Breast epithelium (tissue), 4 donors: ENCODE measurements at regions not wholly inside any gene's neighbourhood (a gene's known extent, or its start where the extent isn't known, plus 50 kb on each side); places are given as distances from the start of the nearest gene placed in this dataset.

ENCODE experiments used
- DNase-seq, 2 donors: peaks; one replicate each; pipeline ENCODE4 v3.0.0-alpha.2; 2019; ENCODE audit warnings: low spot score in 2 of 2
- H3K27ac ChIP-seq, 2 donors: fragments of 200-600 bp; sonication (generic) in 1 of 2; one replicate each; pipeline ENCODE4 v1.5.1; 2016 to 2019; ENCODE audit warnings: mild to moderate bottlenecking in 1 of 2
- H3K27me3 ChIP-seq, 2 donors: fragments of 200-600 bp; sonication (generic) in 1 of 2; one replicate each; pipeline versions ENCODE4 v1.5.1 to v1.6.0; 2017 to 2019; ENCODE audit warnings: control low read depth in 1 of 2, mild to moderate bottlenecking in 1 of 2
- H3K36me3 ChIP-seq: fragments of 200-600 bp; one replicate; pipeline ENCODE4 v1.5.1; 2019
- H3K4me1 ChIP-seq, 2 donors: fragments of 200-600 bp; sonication (generic); one replicate each; pipeline ENCODE4 v1.5.1; 2016 to 2019; ENCODE audit warnings: control low read depth in 1 of 2
- H3K4me3 ChIP-seq, 3 donors: fragments of 200-600 bp; sonication (generic); 1 replicate in 2 of 3; 2 replicates in 1 of 3; pipeline ENCODE4 v1.5.1; 2016 to 2019; ENCODE audit warnings: mild to moderate bottlenecking in 3 of 3, moderate library complexity in 2 of 3
- H3K9me3 ChIP-seq, 2 donors: fragments of 200-600 bp; sonication (generic) in 1 of 2; one replicate each; pipeline ENCODE4 v1.5.1; 2016 to 2019; ENCODE audit warnings: control low read depth in 1 of 2
- POLR2A ChIP-seq: fragments of 450-650 bp; IDR thresholded peaks from one replicate; pipeline ENCODE4 v1.6.1; 2016; ENCODE audit warnings: antibody characterized with exemption, mild to moderate bottlenecking, moderate library complexity
- POLR2AphosphoS5 ChIP-seq, 3 donors: sonication (generic); formaldehyde crosslinking; IDR thresholded peaks; one replicate each; pipeline ENCODE4 v1.6.1; 2017; ENCODE audit warnings: antibody characterized with exemption in 3 of 3
- intact Hi-C: fragments of 100-400 bp; cut with DNase I; formaldehyde crosslinking; loops from one replicate; pipeline ENCODE4 v1.15.1; 2023; ENCODE audit warnings: low total_unique reads
- TF ChIP-seq, protein P1 (sequence below), 3 donors: fragments of 450-650 bp; IDR thresholded peaks; one replicate each; pipeline ENCODE4 v1.5.1; 2016 to 2017; ENCODE audit warnings: antibody characterized with exemption in 3 of 3, mild to moderate bottlenecking in 3 of 3, moderate library complexity in 3 of 3

DNA sequence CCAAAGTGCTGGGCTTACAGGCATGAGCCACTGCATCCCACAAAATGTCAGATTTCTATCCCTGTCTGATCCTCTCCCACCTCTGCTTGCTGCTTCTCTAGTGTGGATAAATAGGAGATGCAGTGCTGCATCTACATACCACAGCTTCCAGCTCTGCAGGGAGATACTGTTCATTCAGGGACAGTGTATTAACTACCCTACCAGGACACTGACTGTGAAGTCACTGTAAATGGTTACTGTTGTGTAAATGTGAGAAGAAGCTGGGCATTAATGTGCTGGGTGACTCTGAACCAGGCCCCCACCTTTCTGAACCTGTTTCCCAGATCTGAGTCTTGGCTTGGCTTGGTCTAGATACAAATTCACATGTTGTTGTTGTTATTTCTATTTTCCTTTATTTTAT, 488.6 kb upstream of the SULF2 start:
- Histone ChIP-seq H3K9me3 (no peaks in the 10 kb centered on the region), H3K4me1 (no peaks in the 10 kb centered on the region), H3K4me3 (no peak overlapping the region), H3K36me3 (no peaks in the 10 kb centered on the region), H3K27me3 (no peaks in the 10 kb centered on the region), H3K27ac (no peak overlapping the region)
- intact Hi-C loops = no loop called here
- TF ChIP-seq POLR2A (no peak), POLR2AphosphoS5 (IDR thresholded peaks at IDR 0.05) (no peak)
- TF ChIP-seq, protein P1, sequence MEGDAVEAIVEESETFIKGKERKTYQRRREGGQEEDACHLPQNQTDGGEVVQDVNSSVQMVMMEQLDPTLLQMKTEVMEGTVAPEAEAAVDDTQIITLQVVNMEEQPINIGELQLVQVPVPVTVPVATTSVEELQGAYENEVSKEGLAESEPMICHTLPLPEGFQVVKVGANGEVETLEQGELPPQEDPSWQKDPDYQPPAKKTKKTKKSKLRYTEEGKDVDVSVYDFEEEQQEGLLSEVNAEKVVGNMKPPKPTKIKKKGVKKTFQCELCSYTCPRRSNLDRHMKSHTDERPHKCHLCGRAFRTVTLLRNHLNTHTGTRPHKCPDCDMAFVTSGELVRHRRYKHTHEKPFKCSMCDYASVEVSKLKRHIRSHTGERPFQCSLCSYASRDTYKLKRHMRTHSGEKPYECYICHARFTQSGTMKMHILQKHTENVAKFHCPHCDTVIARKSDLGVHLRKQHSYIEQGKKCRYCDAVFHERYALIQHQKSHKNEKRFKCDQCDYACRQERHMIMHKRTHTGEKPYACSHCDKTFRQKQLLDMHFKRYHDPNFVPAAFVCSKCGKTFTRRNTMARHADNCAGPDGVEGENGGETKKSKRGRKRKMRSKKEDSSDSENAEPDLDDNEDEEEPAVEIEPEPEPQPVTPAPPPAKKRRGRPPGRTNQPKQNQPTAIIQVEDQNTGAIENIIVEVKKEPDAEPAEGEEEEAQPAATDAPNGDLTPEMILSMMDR (IDR thresholded peaks at IDR 0.05) = no peak
- no peak for DNase-seq

DNA sequence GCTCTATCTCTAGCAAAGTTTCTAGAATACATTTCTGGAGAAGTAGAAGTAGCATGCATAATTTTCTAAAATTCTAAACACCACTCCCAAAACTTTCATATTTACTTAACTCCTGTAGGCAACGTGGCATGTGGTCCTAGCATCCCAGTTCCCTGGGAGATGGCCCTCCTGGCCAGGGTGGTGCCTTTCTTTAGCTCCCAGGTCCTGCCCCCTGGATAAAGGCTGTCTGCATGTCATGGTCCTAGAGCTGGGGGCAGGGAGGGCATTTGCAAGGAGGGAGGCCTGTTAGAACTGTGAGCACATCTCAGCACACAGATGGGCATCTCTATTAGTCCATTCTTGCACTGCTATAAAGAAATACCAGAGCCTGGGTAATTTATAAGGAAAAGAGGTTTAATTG, 485.6 kb upstream of the SULF2 start:
- Histone ChIP-seq H3K27me3 (no peaks in the 10 kb centered on the region), H3K4me1 (no peaks in the 10 kb centered on the region), H3K36me3 (no peaks in the 10 kb centered on the region), H3K9me3 (no peaks in the 10 kb centered on the region), H3K4me3 (no peak overlapping the region), H3K27ac (no peak overlapping the region)
- intact Hi-C loops = no loop called here
- TF ChIP-seq, protein P1 (IDR thresholded peaks at IDR 0.05) = no peak
- no peak for DNase-seq

DNA sequence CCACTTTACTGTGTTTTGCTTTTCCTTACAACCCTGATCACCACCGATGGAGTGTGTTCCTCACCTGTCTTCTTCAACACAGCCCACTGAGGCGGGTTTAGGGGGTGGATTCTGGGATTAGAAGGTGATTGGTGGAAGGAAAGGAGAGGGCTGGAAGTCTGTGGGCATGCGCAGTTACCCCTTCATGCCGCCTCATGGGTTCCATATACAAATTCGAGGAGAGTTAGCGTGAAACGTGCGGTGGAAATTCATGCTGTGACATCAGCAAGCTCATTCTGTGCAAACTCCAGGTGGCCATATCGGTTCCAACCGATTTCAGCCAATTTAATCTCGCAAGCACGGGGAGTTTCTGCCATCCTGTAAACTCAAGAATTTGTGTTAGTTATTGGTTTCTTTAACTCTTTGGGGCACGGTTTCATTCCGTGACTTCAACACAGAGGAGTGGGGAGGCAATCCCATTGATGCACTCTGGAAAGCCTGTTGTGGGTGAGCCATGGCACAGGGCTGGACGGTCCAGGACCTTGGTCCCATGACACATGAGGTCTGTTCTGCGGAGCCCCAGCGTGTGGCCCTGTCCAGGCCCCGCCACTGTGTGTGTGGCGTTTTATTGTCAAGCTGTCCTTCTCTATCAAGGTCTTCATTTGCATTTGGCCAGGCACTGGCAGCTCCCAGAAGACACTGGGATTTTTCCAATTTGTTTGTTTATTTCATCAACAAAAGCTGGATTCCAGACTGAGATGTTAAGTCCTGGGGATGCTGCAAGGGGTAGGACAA, 482.8 kb upstream of the SULF2 start:
- no peaks in the 10 kb centered on the region for H3K4me1 ChIP-seq
- H3K4me3 ChIP-seq = no peak overlapping the region
- intact Hi-C loops = no loop called here
- no peaks in the 10 kb centered on the region for H3K36me3 ChIP-seq
- TF ChIP-seq POLR2A (no peak), POLR2AphosphoS5 (IDR thresholded peaks at IDR 0.05) (no peak)
- TF ChIP-seq, protein P1 (IDR thresholded peaks at IDR 0.05) = no peak
- no peak overlapping the region for H3K27ac ChIP-seq
- DNase-seq = no peak
- no peaks in the 10 kb centered on the region for H3K9me3 ChIP-seq
- no peaks in the 10 kb centered on the region for H3K27me3 ChIP-seq

DNA sequence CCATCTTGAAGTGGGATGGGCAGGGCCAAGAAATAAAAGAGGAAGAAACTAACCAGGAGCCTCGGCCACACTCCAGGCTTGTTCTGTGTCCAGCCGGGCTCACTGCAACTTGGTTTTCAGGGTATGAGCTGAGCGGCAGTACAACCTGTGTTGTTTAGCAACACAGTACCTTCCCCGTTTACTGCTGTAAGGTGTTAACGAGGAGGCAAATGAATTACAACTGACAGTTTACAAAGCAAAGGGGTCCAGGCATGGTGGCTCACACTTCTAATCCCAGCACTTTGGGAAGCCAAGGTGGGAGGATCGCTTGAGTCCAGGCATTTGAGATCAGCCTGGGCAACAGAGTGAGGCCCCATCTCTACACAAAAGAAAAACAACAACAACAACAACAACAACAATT, 481.3 kb upstream of the SULF2 start:
- H3K4me1 ChIP-seq = no peaks in the 10 kb centered on the region
- no peaks in the 10 kb centered on the region for H3K9me3 ChIP-seq
- TF ChIP-seq, protein P1 (IDR thresholded peaks at IDR 0.05) = no peak
- TF ChIP-seq POLR2A = no peak
- no peak for TF ChIP-seq POLR2AphosphoS5 (IDR thresholded peaks at IDR 0.05)
- no peaks in the 10 kb centered on the region for H3K27me3 ChIP-seq
- H3K27ac ChIP-seq = no peak overlapping the region
- no peak overlapping the region for H3K4me3 ChIP-seq
- no peaks in the 10 kb centered on the region for H3K36me3 ChIP-seq
- intact Hi-C loops = no loop called here
- DNase-seq = no peak

DNA sequence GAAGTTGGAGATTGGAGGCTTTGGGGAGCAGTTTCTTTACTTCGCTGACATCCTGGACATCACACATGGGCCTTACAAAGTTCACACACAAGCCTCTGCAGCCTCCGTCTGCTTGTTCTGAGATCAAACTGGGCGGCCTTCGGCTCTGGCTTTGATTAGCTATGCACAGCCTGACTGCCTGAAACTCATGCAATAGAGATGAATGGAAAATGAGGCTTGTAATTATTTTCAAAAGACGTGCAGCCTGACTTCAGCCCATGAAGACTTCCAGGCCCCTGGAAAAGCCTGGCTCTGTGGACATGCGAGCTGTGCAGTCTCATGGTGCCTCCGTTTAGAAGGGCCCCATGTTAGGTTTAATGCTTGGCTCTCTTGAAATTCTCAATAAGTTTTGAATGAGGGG, 480.5 kb upstream of the SULF2 start:
- intact Hi-C loops = no loop called here
- no peak overlapping the region for H3K4me3 ChIP-seq
- no peak for TF ChIP-seq POLR2AphosphoS5 (IDR thresholded peaks at IDR 0.05)
- TF ChIP-seq POLR2A = no peak
- TF ChIP-seq, protein P1 (IDR thresholded peaks at IDR 0.05) = no peak
- no peaks in the 10 kb centered on the region for H3K9me3 ChIP-seq
- DNase-seq = no peak
- H3K4me1 ChIP-seq = no peaks in the 10 kb centered on the region
- H3K27me3 ChIP-seq = no peaks in the 10 kb centered on the region
- no peak overlapping the region for H3K27ac ChIP-seq
- H3K36me3 ChIP-seq = no peaks in the 10 kb centered on the region
